PFSK-1 (cell line): ENCODE measurements at regions not wholly inside any gene's neighbourhood (a gene's known extent, or its start where the extent isn't known, plus 50 kb on each side); places are given as distances from the start of the nearest gene placed in this dataset.

ENCODE experiments used
- FOXP2 ChIP-seq: optimal IDR thresholded peaks from 2 replicates; pipeline ENCODE3; 2011; ENCODE audit warnings: borderline replicate concordance, control low read depth, inconsistent platforms; ENCODE audit not compliant: insufficient read depth; ENCODE audit errors: extremely low read length, extremely low read depth
- POLR2AphosphoS5 ChIP-seq: IDR thresholded peaks from 2 replicates; pipeline ENCODE4 v1.6.1; 2012; ENCODE audit warnings: low read depth, mild to moderate bottlenecking, control low read depth, low read length, moderate library complexity
- REST ChIP-seq, 2 experiments: IDR thresholded peaks; 2 replicates each; pipeline versions ENCODE4 v1.6.1 to v1.8.0; 2011 to 2012; ENCODE audit warnings: low read depth in 2 of 2, low read length in 2 of 2, control low read depth in 1 of 2, inconsistent platforms in 1 of 2, mild to moderate bottlenecking in 1 of 2, moderate library complexity in 1 of 2; ENCODE audit not compliant: insufficient read depth in 1 of 2
- SIN3A ChIP-seq: IDR thresholded peaks from 2 replicates; pipeline ENCODE4 v1.6.1; 2012; ENCODE audit warnings: mild to moderate bottlenecking, low read length, moderate library complexity, borderline replicate concordance; ENCODE audit not compliant: insufficient read depth
- TAF1 ChIP-seq: IDR thresholded peaks from 2 replicates; pipeline ENCODE4 v1.6.1; 2012; ENCODE audit warnings: low read length, control low read depth, borderline replicate concordance; ENCODE audit not compliant: insufficient read depth

GRCh38 chr13:105655046-105655445, 880.4 kb downstream of the EFNB2 start:
- no peak for TF ChIP-seq TAF1
- no peak for TF ChIP-seq SIN3A
- TF ChIP-seq FOXP2: no peak
- no peak for TF ChIP-seq POLR2AphosphoS5
- TF ChIP-seq REST (IDR thresholded peaks at IDR 0.05; ENCODE audit: insufficient read depth in 1 of 2, low read depth in 2 of 2, low read length in 2 of 2): no peak

GRCh38 chr13:105643966-105644365, 891.5 kb downstream of the EFNB2 start:
- TF ChIP-seq POLR2AphosphoS5 (no peak), TAF1 (no peak), REST (IDR thresholded peaks at IDR 0.05; ENCODE audit: insufficient read depth in 1 of 2, low read depth in 2 of 2, low read length in 2 of 2) (no peak), FOXP2 (no peak), SIN3A (no peak)

- TF ChIP-seq SIN3A (no peak), TAF1 (no peak), POLR2AphosphoS5 (no peak)
These were observed 892.9 kb downstream of the EFNB2 start for GRCh38 chr13:105642511-105642958.

GRCh38 chr13:105641121-105641520, 894.3 kb downstream of the EFNB2 start:
- TF ChIP-seq TAF1 (no peak), FOXP2 (no peak), POLR2AphosphoS5 (no peak), SIN3A (no peak), REST (IDR thresholded peaks at IDR 0.05; ENCODE audit: insufficient read depth in 1 of 2, low read depth in 2 of 2, low read length in 2 of 2) (no peak)

GRCh38 chr13:105638426-105638825, 897.0 kb downstream of the EFNB2 start:
- TF ChIP-seq POLR2AphosphoS5 (no peak), FOXP2 (no peak), SIN3A (no peak), TAF1 (no peak), REST (IDR thresholded peaks at IDR 0.05; ENCODE audit: insufficient read depth in 1 of 2, low read depth in 2 of 2, low read length in 2 of 2) (no peak)
